Hindlimb muscle (tissue), 1 donor: ENCODE measurements at regions not wholly inside any gene's neighbourhood (a gene's known extent, or its start where the extent isn't known, plus 50 kb on each side); places are given as distances from the start of the nearest gene placed in this dataset.

ENCODE experiments used
- DNase-seq: peaks from one replicate; pipeline ENCODE4 v3.0.0-alpha.2; 2013

DNA sequence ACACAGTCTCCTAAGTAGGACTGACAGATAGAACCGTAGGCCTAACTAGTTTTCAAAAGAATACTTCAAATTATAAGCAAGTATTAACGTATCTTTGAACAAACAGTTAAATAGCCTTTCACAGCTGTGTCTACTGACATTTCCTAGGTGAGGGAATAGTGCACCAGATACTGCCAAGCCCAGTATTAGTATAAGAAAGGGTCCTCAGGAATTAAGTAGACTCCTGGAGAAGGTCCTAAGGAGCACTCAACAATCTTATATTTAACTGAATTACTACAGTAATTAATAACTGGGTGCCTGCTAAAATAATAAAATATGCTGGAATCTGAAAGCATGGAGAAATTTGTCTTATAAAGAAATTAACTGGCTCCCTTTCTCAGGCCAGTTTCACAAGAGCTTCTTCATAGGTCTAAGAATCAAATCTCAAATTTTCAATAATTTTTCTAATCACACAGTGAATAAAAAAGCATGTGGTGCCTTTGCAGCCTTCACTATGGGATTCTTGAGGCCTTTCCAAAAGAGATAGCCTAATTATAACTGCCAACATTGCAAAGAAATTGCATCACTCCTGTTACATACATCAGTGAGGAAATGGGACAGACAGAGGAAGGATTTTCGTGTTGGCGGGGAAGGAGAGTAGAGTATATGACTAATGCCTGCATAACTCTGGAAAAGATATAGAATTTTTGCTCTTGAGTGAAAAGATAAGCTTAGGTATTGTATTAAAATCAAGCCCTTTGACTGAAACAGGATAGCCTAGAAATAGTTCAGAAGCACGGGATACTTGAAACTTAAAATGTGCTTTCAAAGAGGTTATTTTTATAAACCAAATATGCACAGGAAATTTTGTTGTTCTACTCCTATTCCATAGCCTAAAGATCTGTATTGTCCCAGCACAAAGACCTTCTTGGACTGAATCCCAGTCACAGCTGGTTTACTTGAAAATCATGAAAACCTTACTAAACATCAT is 228.6 kb upstream of the STK17B start:
- peak; percentile 62 for DNase-seq

DNA sequence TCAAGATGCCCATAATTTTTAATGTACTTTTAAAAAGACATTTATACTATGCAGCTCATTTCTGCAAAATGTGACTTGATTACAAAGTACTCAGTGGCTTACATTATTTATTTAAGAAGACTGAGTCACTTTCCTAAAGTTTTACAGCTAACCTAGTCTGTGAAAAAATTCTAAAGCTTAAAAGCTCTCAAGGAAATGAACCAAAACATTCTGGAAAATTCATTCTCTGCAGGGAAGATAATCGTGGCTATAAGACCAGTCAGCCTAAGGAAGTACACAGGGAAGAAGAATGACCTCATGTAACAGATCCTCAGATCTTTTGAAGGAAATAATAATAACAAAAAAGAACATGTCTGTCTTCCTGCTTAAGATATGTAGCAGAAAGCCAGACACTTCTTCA is 232.1 kb upstream of the STK17B start:
- DNase-seq, result no peak

DNA sequence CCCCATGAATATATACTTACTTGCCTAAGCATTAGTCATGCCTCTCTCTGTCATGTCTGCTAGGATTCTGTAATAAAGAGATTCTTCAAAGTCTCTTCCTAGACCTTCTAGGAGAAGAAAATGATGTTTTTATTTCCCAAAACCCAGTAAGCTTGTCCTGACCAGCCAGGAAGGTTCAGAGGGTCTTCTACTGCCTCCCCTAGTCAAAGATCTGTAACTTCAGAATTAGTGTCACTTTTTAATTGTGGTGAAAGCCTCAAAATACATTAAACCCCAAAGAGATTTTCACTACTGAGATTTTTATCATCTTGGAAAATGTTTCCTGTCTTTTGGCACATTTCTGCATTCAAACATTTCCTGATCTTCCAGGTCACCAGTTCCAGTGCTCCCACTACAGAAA is 232.9 kb upstream of the STK17B start:
- no peak for DNase-seq

DNA sequence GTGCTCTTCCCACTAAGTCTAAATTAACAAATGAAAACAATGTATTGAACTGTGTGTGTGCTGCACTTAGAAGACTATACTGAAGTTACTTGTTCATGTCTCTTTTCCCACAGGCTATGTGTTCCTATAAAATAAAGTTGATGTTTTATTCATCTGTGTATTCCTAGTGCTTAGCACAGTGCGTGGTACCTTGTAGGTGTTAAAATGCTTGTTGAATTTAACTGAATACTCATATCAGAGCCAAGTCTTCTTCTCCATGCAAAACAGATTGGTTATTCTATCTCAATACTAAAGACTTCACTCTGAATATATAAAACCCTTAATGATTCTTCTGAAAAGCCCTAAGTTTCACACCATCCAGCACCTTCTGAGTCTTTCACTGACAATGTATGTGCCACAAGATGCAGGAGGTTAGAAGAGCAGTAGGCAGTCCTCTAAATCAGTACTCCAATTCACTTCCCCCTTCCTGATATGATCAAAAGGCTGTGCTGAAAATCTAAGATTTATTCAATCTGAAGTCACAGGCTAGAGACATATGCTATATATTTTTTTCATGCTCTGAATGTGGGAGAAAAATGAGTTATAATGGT is 231.7 kb upstream of the CCDC150 start:
- no peak for DNase-seq

DNA sequence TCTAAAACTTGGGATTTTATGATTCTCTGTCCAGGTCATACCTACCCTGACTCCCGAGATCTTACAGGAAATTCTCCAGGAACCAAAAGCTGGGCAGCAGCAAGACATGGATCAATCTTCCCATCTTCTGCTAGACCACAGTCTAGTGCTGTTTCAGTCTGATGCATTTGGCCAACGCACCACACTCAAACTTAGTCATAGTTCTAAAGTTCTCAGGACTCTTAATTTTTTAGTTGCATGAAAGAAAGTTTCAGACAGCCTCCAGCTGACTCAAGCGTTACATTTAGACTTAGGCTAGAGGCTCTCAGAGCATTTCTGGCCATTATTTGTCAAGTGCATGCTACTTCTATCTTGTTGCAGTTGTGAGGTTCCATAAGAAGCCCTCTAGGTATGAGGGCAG is 230.1 kb upstream of the CCDC150 start:
- no peak for DNase-seq

DNA sequence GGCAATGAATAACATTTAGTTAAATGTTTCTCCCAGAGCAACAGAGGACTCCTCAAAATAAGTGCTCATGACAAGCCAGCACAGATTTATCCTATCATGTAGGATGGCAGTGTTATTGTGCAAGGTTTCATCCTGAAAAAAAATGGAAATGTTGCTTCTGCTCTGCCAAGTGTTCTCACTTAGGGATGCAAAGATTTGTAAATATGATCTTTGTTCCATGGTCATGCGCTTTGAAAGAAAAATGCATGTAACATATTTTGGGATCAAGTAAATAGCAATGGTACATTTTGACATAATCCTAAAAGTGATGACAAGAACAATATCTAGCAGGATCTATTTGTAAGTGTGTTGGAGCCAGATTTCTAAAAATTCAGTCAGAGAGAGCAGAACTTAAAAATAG is 229.5 kb upstream of the CCDC150 start:
- DNase-seq, result no peak

DNA sequence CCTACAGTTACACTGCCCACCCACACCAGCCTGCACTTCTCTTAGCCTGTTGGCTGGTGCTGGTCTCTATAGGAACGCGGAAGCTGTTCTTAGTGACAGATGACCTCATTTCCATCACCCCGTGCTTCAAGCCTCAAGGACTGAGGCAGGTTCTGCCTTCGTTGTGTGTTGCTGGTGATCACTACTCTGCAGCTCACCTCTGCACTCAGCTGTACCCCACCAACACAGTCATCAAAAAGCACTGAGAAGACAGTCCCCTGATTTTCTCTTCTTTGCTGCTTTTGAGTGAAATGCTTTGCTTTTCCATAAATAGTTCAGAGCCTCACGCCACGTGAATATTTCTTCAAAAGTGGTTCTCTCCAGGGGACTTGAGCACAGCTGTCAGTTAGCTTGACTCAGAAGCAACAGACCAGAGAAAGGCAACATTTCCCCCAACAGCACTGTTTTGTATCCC is 225.7 kb upstream of the CCDC150 start:
- peak; percentile 39 for DNase-seq

DNA sequence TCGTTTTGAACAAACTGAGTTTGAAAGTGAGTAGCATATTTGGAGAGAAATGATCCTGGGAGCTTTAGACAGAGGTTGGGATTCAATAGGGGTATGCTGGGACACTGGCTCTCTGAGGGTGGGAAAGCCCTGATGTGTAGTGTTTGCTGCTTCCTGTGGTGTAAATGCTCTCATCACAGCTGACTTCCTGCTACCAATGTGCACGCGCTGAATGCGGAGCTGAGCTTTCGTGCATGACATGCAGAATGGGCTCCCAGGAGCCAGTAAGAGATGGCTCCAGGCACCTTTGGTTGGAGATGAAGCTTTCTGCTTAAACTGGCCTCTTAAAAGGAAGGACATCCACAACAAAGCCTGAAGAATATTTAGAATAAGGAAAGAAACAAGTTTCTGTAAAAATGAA is 224.1 kb upstream of the CCDC150 start:
- DNase-seq, result no peak

DNA sequence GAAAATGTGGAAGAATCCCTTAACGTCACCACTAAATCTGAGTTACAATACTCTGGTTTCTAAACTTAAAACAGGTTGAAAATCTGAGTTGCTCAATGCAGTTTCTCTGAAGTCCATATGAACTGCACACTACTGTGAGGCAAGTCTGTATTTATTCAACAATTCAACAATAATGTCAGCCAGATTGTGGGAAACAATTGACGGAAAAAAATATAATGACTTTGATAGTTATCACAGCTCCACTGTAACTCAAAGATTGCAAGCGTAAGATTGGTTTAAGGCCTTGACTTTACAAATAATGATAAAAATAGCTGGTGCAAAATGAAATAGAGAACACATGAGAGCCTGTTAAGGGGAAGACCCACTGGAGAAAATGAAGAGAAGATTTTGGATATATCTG is 219.4 kb upstream of the CCDC150 start:
- DNase-seq, result no peak

DNA sequence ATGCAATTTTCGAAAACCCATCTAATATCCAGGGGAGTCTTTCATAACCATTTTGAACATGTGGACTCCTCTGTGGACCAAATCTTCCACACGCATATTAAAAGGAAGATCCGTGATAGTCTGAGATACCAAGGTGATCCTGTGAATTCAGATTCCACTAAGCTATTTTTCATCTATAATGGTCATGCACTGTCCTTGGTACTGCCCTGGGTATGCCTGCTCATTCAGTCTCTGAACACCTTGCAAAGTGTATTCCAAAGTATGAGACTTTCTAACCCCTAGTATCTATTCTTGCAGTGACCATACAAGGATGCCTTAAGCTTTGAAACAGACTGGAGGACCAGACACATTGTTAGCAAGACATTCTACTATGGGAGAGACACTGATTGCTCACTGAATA is 217.6 kb upstream of the CCDC150 start:
- no peak for DNase-seq

DNA sequence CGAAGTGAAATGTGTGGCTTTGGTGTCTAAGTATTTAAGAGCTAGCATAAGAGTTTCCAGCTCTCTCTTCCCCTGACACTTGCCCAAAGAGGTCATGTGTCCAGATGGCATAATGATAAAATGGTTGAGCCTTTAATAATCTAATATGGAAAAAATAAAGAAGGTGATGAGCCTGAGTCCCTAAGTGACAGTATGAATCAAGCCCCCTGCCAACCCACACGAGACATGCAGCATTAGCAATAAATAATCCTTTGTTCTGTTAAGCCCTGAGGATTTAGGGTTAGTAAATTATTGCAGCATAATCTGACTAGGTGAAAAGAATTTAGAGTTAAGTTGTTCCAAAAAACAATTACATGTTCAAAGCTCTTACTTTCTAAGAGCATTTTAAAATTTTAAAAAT is 217.2 kb upstream of the CCDC150 start:
- DNase-seq, result no peak

DNA sequence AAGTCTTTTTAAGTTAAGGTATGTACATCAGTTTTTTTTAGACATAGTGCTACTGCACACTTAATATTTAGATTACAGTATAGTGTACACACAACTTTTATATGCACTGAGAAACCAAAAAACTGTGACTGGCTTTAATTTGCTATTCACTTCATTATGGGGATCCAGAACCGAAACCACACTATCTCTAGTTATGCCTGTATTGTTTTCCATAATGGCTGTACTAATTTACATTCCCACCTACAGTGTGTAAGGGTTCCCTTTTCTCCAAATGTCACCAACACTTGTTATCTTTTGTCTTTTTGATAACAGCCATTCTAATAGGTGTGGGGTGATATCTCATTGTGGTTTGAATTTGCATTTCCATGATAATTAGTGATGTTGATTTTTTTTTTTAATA is 213.4 kb upstream of the CCDC150 start:
- no peak for DNase-seq

DNA sequence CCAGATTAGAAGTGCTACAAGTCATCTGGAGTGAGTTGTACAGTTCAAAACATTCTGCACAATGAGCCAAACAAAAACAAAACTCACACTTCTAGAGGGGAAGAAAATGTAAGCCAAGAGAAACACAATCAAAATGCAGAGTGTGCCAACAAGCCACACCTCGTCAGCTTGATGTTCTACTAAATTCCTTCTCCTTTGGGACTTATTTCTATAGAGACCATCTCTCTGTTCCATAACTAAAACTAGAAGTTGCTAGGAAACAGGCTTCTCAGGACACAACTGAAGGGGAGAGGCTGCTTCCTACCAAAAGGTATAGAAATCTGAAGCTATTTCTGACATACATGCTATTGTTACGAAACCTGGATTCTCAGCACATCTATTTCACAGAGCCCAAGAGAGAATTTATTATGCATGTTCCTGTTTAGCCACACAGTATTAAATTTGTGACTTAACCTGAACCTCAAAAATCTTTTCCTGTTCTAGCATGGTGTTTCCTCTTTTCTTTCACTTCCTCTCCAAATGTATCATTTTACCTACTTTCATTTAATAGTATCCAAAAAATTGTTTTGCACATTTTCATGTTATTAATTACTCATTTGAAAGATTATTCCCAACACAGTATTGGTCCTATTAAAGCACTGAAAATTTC is 211.4 kb upstream of the CCDC150 start:
- DNase-seq, result no peak

DNA sequence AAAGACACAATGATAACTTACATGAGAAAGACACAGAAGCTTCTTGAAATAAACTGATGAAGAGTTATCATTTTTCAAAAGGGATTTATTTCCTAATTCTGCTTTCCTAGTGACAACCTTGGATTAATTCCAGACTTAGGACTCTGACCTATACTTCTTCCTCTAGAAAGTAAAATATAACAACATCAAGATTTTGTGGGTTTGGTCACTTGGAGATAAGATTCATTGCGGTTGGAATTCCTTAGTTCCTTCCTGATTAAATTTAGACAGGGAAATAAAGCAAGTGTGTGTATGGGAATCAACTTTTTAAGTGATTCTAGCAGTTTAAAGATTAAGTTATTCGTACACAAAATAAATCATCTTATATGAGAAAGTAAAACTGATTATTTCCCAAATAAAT is 208.4 kb upstream of the CCDC150 start:
- DNase-seq, result no peak

DNA sequence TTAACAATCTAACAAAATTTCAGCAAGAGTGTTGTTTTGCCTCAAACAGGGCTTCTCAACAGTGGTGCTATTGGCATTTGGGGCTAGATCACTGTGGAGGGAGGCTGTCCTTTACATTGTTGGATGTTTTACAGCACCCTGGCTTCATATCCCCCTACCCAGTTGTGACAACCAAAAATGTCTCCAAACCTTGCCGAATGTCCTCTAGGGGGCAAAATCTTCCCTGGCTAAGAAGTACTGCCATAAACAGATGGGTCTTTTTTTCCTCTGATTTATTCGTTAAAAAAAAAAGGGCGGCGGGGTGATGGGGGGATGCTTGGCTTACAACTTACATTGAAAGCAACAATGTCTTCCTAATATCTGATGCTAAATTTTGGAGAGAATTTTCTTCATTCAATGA is 207.6 kb upstream of the CCDC150 start:
- DNase-seq, result no peak

DNA sequence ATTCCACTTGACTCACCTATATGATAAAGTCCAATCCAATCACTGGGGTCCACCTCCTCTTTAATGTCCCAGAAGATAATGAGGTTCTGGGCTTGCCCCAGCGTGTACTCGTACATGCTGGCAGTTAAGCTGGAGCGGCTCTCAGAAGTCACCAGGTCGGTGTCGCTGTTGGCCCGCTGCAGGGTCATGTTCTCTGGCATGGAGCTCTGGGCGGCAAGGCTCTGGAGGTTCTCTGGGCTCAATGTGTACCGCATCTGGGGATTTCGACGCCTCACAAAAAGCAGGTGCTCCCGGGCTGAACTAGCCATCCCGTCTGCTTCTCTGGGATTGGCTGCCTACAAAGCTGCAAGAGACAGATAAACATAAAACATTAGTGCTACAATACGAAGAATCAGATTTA is 206.4 kb upstream of the CCDC150 start:
- no peak for DNase-seq

DNA sequence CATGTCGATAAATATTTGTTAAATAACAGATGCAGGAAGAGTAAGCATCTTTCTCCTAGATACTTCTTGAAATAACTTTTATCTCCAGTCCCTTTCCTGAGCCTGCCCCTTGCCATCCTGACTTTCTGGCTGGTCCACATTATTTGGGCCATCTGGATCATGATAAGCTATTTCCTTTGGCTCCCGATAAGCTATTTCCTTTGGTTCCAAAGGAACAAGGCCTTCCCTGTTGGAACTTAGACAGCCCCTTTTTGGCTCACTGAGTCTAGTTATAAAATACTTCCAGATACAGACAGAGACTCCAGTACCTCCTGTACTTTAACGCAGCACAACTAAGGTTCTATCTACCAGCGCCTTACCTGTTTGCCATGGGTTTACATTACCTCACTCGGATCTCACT is 205.3 kb upstream of the CCDC150 start:
- no peak for DNase-seq

DNA sequence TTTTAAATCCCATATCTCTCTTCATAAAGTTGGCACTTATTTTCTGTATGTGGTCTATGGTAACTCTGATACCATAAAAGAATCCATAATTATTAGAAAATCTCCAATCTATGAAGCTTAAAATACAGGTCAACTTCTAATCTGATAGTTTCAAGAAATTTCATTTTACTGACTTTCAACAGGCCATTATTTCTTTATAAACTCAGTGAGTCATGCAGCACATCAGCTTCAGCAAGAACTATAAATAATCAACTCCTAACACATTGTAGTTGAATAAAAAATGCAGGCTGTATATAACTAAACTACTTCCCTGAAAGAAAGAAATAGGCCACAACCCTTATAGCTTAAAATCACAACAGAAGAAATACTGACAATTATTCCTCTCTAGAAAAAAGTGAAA is 204.3 kb upstream of the CCDC150 start:
- no peak for DNase-seq

DNA sequence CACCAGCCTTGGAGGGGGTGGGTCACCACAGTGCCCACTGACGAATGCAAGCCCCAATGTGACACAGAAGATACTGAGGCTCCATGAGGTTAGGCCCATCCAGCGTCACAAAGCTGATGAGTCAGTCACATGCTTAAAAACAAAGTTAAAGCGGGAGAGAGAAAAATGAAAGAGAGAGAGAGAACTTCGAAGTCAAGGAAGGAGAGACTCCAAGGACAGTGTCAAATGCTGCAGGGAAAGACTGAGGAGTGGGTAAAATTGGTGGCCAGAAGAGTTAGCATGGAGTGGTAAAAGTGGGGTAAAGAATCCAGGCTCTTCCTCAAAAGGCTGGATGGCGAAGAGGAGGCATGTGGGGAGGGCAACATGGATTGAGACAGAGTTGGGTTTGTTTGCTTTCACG is 201.9 kb upstream of the CCDC150 start:
- DNase-seq, result no peak

DNA sequence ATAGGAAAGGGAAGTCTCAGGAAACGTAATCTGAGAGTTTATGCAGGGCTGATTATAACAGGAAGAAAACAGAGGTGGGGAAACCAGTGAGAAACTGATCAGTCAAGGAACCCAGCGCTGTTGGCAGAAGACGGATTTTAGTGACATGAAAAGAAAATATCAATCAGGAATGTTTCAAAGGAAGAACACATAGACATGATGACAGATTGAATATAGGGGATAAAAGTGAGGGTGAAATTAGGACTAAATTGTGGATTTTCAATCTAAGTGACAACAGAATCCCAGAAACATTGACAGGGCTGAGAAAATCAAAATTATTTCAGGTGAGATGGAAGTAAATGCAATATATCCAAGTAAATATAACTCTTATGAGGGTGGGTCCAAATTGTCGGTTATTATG is 199.8 kb upstream of the CCDC150 start:
- DNase-seq, result no peak

DNA sequence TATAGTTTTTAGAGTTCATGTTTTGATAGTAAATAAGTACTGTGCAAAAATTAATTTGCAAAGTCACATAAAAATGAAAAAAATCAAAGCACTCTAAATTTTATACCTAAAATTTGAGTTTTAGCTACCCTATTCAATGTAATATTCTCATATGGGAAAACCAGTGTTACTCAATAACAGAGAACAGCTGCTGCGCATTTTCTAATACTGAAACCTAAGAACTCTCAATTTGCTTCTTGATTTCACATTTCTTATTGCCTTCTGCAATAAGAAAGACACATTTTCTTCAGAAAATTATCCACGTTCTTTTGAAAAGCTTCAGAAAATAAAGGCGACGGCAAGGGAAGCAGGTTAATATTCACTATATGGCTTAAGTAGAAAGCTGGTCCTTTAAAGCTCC is 199.1 kb upstream of the CCDC150 start:
- DNase-seq, result no peak

DNA sequence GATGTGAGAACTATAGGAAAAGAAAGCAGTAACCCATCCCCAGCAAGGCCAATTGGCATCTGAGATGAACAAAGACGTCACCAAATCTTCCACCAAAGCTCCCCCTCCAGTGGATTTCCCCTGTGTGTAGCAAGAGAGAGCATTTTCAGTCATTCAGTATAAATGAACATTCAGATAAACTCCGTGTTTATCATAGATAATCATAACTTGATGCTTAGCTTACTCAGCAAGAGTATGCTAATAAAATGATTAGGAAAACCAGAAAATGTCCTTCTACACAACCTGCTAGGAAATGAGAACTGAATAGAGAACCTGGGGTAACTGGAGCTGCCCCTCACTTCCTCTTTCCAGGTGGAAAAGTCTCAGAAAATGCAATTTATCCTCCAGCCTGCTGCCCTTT is 198.0 kb upstream of the CCDC150 start:
- DNase-seq, result no peak

DNA sequence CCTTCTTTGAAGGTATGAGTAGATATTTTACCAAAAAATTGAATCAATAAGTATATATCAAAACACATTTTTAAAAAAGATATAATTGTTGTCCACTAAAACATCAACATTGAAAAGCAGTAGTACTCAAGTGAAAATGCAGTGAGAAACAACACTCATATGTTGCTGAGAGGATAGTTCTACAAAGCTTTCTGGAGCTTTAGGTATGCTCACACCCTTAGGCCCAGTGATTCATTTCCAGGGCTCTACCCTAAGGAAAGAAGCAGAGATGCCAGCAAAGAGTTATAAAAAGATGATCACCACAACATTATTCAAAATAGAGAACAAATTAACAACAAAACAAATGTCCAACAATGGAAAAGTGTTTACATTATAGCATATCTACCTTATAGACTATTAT is 197.3 kb upstream of the CCDC150 start:
- DNase-seq, result no peak

DNA sequence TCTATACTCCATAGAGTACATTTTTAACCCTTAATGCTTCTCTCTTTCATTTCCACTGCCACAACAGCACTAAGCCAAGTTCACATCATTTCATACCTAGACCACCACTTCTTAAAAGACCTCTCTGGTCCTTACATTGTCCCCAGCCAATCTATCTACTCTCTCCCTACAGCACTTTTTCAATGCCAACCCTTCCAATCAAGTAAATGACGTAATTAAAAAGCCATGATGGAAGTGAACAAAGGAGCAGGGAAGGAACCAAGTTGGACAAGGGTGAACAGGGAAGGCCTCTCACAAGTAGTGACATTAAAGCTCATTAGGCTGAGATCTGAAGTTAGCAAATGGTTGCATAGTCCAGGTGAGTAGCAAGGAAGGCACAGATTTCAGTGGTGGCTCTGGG is 195.1 kb upstream of the CCDC150 start:
- DNase-seq, result no peak
